HEK293T (cell line): ENCODE measurements at regions not wholly inside any gene's neighbourhood (a gene's known extent, or its start where the extent isn't known, plus 50 kb on each side); places are given as distances from the start of the nearest gene placed in this dataset.

ENCODE experiments used
- CTCF ChIA-PET: fragments of 350-600 bp; formaldehyde crosslinking; extraction: SDS; loops from one replicate; lab custom pipeline; 2021; ENCODE audit warnings: antibody characterized with exemption, inconsistent platforms; lab: Yijun Ruan, JAX
- POLR2A ChIA-PET: fragments of 350-600 bp; formaldehyde crosslinking; extraction: SDS; loops from one replicate; lab custom pipeline; 2020; ENCODE audit warnings: antibody characterized with exemption, inconsistent platforms; lab: Yijun Ruan, JAX
- DNase-seq: peaks from one replicate; pipeline ENCODE4 v3.0.0; 2012; ENCODE audit warnings: mixed read lengths; ENCODE audit errors: extremely low spot score
- ARNT ChIP-seq: fragments of 450-650 bp; IDR thresholded peaks from 2 replicates; pipeline ENCODE4 v1.6.1; 2017; ENCODE audit warnings: mild to moderate bottlenecking
- BHLHE40 ChIP-seq: fragments of 450-650 bp; IDR thresholded peaks from 2 replicates; pipeline ENCODE4 v1.6.1; 2016; ENCODE audit warnings: mild to moderate bottlenecking, moderate library complexity, borderline replicate concordance
- CTBP1 ChIP-seq: fragments of 450-650 bp; IDR thresholded peaks from 2 replicates; pipeline ENCODE4 v1.6.1; 2016; ENCODE audit warnings: borderline replicate concordance
- ELF4 ChIP-seq: fragments of 450-650 bp; IDR thresholded peaks from 2 replicates; pipeline ENCODE4 v1.6.1; 2017; ENCODE audit warnings: antibody characterized with exemption
- FOXA1 ChIP-seq: fragments of 450-650 bp; IDR thresholded peaks from 2 replicates; pipeline ENCODE4 v1.6.1; 2016; ENCODE audit warnings: mild to moderate bottlenecking
- FOXK2 ChIP-seq: fragments of 450-650 bp; IDR thresholded peaks from 2 replicates; pipeline ENCODE4 v1.6.1; 2016; ENCODE audit warnings: mild to moderate bottlenecking
- FOXM1 ChIP-seq: fragments of 450-650 bp; IDR thresholded peaks from 2 replicates; pipeline ENCODE4 v1.6.1; 2017; ENCODE audit warnings: mild to moderate bottlenecking, borderline replicate concordance
- HDGF ChIP-seq: fragments of 450-650 bp; IDR thresholded peaks from 2 replicates; pipeline ENCODE4 v1.6.1; 2017; ENCODE audit warnings: antibody characterized with exemption, borderline replicate concordance
- L3MBTL2 ChIP-seq: fragments of 450-650 bp; conservative IDR thresholded peaks from 2 replicates; pipeline ENCODE4 v1.6.1; 2016; ENCODE audit warnings: mild to moderate bottlenecking
- LEF1 ChIP-seq: fragments of 450-650 bp; IDR thresholded peaks from 2 replicates; pipeline ENCODE4 v1.6.1; 2017; ENCODE audit warnings: mild to moderate bottlenecking, borderline replicate concordance
- NFRKB ChIP-seq: fragments of 450-650 bp; IDR thresholded peaks from 2 replicates; pipeline ENCODE4 v1.6.1; 2016; ENCODE audit warnings: mild to moderate bottlenecking, moderate library complexity
- SP1 ChIP-seq: fragments of 450-650 bp; IDR thresholded peaks from 2 replicates; pipeline ENCODE4 v1.6.1; 2017
- SUZ12 ChIP-seq: fragments of 450-650 bp; IDR thresholded peaks from 2 replicates; pipeline ENCODE4 v1.6.1; 2016; ENCODE audit warnings: mild to moderate bottlenecking
- TARDBP ChIP-seq: fragments of 450-650 bp; IDR thresholded peaks from 2 replicates; pipeline ENCODE4 v1.6.1; 2016
- ZNF384 ChIP-seq: fragments of 450-650 bp; IDR thresholded peaks from 2 replicates; pipeline ENCODE4 v1.6.1; 2016
- TF ChIP-seq, protein P1 (sequence below): fragments of 450-650 bp; IDR thresholded peaks from 2 replicates; pipeline ENCODE4 v1.6.1; 2016

DNA sequence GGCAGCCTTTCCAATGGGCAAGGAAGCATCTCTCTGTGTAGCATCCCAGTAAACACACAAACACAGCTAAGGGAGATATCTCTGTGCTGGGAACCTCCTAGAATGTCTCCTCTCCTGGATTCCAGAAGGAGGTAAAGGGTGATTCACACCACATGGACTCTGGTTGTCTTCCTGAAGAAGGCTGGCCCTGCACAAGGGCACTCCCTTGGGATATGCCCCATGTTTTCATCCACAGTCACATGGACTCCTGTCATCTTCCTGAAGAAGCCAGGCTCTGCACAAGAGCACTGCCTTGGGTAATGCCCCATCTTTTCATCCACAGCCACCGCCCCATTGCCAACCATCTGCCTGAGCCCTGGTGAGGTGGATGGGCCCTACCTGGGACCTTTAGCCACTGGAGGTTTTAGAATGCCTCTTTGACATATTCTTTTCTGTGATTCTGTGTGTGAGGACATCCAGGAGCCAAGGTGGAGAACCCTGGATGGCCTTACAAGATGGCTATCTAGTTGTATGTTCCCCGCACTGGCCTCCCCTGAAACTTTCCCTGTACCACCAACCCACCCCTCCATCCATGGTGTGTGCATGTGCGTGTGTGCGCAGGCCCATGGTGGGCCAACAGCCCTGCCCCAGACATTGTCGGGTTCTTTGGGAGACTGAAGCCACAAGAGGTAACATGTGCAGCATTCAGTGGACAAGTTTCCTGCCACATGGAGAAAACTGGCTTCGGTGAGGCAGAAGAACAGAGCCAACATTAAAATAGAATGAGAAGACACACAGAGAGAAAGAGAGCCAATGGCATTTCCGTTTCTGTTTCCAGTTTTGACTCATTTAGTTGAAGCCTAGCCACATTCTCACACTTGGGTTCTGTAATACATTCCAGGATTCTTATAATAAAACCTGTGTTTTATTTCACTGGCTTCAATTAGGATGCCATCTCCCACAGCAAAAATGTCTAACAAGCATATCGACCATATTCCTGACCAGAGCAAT, 110.2 kb upstream of the CST7 start:
- POLR2A ChIA-PET: no interaction called here
- no peak for DNase-seq
- CTCF ChIA-PET: no interaction called here
- TF ChIP-seq ELF4: no peak
- TF ChIP-seq HDGF: no peak
- TF ChIP-seq, protein P1, sequence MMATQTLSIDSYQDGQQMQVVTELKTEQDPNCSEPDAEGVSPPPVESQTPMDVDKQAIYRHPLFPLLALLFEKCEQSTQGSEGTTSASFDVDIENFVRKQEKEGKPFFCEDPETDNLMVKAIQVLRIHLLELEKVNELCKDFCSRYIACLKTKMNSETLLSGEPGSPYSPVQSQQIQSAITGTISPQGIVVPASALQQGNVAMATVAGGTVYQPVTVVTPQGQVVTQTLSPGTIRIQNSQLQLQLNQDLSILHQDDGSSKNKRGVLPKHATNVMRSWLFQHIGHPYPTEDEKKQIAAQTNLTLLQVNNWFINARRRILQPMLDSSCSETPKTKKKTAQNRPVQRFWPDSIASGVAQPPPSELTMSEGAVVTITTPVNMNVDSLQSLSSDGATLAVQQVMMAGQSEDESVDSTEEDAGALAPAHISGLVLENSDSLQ: no peak
- TF ChIP-seq CTBP1: no peak
- TF ChIP-seq L3MBTL2: no peak
- TF ChIP-seq NFRKB: no peak
- no peak for TF ChIP-seq FOXM1
- no peak for TF ChIP-seq ARNT
- TF ChIP-seq ZNF384: no peak

DNA sequence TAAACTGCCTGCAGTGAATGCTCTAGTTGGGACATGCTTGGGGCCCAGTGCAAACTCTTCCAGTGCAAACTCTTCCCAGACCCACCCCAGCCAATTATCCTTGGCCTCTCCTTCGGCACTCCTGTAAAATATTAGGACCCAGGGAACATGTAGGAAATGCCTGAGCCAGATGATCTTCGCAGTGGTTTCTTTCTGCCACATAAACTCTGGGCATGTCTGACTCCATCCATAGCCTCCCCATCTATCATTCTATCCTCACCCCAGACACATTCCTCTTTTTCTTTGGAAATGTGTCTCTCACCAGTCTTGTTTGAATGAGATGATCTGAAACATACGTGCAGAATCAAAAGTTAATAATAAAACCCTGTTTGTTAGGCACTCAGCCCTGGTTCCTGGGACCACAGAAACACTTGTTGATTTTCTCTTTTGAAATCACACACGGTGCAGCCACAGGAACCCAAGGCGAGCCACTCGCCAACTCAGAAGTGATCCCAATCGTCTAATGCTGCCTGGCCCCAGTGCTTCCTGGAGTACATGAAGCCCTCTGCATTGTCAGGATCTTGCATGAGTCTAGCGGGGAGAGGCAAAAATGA, 108.9 kb upstream of the CST7 start:
- ChIA-PET CTCF (no interaction called here), POLR2A (no interaction called here)
- no peak for DNase-seq
- TF ChIP-seq FOXA1 (no peak), TARDBP (no peak), SUZ12 (no peak), L3MBTL2 (no peak), ZNF384 (no peak), NFRKB (no peak), ARNT (no peak), HDGF (no peak), FOXK2 (no peak), BHLHE40 (no peak), CTBP1 (no peak)
- TF ChIP-seq, protein P1: no peak

DNA sequence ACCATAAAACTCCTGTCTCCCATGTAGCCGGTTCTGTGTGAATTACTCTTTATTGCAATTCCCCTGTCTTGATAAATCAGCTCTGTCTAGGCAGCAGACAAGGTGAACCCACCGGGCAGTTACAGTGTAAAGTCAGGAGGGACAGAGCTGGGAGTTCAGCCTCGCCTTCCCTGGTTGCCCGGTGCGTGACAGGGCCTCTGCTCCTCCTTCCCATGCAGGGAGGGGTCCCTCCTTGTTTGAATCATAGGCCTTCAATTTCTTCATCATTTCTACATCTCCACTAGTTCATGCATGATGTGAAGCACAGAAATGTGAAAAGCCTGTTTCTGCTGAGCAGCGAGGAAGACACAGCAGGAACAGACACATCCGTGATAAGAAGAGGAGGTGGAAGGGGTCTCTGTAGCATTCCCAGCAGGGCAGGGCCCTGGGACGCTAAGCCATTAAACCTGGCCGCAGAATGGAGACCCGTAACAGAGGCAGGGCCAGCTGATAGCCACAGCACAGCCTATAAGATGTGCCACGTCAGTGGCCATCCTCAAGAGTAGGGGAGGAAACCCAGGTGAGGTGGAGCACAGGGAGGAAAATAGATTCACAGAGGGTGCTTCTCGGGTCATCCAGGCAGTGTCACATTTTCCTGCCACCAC, 106.7 kb upstream of the CST7 start:
- ChIA-PET CTCF (no interaction called here), POLR2A (no interaction called here)
- TF ChIP-seq FOXA1: no peak
- TF ChIP-seq ARNT: no peak
- TF ChIP-seq HDGF: no peak
- no peak for TF ChIP-seq SP1
- TF ChIP-seq LEF1: no peak
- no peak for TF ChIP-seq ZNF384
- TF ChIP-seq FOXM1: no peak
- TF ChIP-seq, protein P1: no peak
- no peak for TF ChIP-seq TARDBP
- no peak for TF ChIP-seq CTBP1
- TF ChIP-seq BHLHE40: no peak
- TF ChIP-seq NFRKB: no peak
- no peak for TF ChIP-seq L3MBTL2
- TF ChIP-seq ELF4: no peak
- DNase-seq: no peak

DNA sequence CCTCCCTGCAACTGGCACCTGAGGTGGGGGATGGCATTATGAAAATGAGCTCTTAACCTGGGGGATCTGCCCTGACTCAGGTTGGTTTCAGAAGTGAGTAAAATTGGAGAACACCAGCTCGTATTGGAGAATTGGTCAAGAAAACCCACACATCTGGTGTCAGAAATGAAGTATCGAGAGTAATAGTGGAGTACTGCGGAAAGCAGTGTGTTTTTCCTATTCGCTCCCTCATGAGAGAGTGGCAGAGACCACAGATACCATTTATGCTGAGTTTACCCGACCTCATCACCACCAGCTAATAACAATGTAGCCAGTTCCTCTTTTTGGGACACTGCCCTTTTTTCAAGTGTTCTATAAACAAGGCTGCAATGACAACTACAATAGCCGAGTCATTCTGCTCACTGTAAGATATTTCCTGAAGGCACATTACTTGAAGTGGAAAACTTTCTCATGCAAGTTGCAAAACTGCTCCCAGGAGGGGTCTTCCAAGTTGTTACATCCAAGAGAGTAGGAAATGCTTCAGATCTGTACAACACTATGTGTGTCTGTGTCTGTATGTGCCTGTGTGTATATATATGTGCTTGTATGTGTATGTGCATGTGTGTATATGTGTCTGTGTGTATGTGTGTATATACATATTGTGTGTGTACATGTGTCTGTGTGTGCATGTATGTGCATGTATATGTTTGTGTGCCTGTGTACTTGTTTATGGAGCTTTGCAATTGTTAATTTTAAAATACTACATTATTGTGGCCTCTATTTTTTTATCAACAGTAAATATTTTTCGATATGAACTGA, 106.0 kb upstream of the CST7 start:
- TF ChIP-seq SP1 (no peak), FOXM1 (no peak), NFRKB (no peak), L3MBTL2 (no peak), TARDBP (no peak), FOXK2 (no peak)
- DNase-seq: no peak
- ChIA-PET CTCF (no interaction called here), POLR2A (no interaction called here)

DNA sequence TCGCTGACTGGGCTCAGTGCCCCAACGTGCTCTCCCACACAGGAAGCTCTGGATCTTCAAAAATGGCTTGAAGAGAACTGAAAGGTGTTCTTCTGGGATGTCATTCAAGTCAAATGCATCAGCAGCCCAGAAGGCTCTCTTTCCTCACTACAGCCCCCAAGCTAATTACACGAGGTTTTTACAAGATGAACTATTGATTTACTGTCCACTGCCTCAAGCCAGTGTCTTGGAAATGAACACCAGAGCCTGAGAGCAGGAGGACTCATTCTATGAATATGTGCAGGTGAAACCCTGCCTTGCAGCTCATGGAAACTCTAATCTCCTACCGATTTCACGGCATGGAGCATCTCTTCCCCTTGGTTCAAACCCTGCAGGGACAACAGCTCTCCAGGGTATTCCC, 98.9 kb upstream of the CST7 start:
- no peak for DNase-seq
- ChIA-PET CTCF (no interaction called here), POLR2A (no interaction called here)
- TF ChIP-seq FOXA1: no peak
